T-helper 22 cell (primary cell): ENCODE measurements at regions not wholly inside any gene's neighbourhood (a gene's known extent, or its start where the extent isn't known, plus 50 kb on each side); places are given as distances from the start of the nearest gene placed in this dataset.
"Not testable (repeated sequence)": the region's sequence is repeated elsewhere in the genome, so short reads cannot be mapped to it uniquely, and the experiment has no call there.

Experiments
- DNase-seq: peaks from one replicate; pipeline ENCODE4 v3.0.0-alpha.2; 2020; ENCODE audit warnings: low read depth

- DNase-seq = no peak
Observed at GRCh38 chr18:45342166-45342565, 273.1 kb upstream of the SLC14A2 start.

GRCh38 chr18:45342653-45343052 lies 272.6 kb upstream of the SLC14A2 start:
- DNase-seq = no peak

DNA sequence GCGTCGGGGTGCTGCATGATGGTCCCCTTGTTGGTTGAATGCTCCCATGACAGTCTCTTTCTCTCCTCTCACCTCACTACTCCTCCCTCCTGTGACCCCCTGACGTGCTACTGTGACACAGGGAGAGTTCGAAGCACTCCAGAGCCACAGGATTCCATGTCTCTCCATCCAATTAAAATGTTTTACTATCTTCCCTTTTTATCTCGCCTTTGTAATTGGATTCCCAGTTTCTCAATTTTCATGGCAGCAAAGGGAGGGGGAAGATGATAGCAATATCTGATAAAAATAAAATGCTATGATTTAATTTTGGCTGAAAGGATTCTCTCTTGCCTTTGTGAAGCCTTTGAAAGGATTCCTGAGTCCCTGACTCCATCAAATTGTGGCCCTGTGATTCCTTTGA lies 271.9 kb upstream of the SLC14A2 start:
- DNase-seq = no peak

DNA sequence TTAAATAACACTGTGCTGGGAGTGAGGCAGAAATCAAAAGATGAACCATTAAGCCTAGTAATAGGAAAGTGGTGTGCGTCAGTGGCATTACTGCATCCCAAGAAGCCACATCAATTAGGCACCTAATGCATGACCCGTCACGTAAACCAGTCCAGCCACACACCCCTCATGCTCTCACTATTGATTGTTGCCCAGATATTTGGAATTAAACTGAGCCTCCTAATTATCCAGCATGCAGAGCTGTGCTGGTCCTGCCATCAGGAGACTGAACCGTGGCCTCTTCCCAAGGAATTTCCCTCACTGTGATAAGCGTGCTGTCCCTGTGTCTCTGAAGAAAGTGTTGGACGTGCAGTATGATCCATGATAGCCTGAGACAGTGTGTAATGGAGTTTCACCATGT lies 270.6 kb upstream of the SLC14A2 start:
- not testable (repeated sequence) for DNase-seq

DNA sequence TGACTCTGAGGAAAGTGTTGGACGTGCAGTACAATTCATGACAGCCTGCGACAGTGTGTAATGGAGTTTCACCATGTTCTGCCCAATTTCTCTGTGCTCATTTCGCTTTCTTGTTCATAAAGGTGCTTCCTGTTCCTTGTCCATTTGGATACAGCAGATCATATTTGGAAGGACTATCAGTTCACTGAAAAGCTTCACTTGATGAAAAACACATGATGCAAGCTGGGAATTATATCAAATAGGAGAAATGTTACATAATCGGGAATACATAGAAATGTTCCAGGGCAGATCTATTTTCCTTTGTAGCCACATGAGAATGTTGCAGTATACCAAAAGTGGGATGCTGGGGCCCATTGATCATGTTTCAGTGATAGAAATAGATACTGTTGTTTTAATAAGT lies 266.3 kb upstream of the SLC14A2 start:
- no peak for DNase-seq

GRCh38 chr18:45349467-45349866 lies 265.8 kb upstream of the SLC14A2 start:
- DNase-seq = no peak

- DNase-seq = no peak
Observed at GRCh38 chr18:45350404-45351156, 264.7 kb upstream of the SLC14A2 start.

DNA sequence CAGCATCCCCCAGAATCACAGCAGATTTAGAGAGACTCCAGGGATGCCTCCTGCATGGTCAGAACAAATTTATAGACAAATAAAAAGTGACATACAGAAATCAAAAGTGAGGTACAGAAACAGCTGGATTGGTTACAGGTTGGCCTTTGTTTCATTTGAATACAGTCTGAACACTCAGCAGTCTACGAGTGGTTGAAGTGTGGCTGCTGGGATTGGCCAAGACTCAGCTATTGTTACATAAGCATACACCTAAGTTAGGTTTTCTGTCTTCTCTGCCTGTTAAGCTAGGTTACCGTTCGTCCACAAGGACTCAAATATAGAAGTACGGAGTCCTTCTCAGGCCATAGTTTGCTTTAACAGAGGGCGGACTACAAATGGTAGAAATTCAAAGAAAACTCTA lies 262.4 kb upstream of the SLC14A2 start:
- DNase-seq = no peak

DNA sequence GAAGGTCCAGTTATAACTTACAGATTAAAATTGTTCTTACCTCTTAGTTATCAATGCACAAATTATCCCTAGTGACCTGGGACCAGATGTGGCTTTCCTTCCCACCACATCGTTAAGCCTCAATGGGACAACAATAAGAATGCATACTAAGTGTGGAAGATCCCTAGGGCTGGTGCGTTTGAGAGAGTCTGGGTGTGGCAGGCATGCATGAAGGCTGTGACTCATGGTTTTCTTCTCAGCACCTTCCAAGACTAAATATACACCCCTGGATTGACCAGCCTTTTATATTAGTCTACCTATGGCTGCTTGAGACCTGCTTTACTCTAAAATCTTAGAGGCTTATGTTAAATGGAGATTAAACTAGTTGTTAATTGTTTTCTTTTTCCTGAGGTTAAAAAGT lies 261.7 kb upstream of the SLC14A2 start:
- DNase-seq = no peak

GRCh38 chr18:45355944-45356520 lies 259.2 kb upstream of the SLC14A2 start:
- DNase-seq = no peak

DNA sequence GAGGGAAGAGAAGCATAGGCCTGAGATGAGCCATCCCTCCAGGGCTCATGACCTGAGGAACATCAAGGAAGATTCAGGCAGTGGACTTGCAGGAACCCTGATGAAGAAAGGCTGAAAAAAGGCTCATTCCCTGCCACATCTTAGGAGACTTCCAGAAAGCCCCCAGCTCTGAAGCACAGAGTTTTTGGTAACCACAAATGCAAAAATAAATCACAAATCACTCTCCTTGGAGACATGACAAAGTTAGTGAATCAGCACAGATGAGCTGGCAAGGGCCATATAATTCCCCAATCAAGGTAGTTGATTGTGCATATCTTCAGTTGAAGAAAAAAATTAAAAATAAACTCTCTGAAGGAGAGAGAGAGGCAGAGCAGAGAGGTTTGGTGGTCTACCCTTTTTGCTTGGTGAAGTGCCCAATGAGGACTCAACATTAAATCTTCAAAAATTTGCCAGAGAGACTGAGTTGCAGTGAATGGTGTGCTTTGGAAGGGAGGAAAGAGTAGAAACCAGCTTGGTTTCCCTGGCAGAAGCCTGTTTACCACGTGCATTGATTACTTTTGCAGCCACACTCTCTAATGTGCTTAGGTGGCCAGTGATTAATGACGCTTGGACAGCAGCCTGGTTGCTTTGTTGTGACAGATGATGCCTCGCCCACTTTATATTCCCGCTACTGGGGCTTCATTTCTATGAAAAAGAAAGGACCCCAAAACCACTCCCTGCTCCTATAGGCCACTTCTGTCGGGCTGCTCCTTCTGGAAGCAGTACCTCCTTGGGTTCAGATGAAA lies 257.4 kb upstream of the SLC14A2 start:
- DNase-seq = no peak

- DNase-seq = no peak
Observed at GRCh38 chr18:45359275-45360009, 255.8 kb upstream of the SLC14A2 start.

- no peak for DNase-seq
Observed at GRCh38 chr18:45361125-45361851, 254.0 kb upstream of the SLC14A2 start.

DNA sequence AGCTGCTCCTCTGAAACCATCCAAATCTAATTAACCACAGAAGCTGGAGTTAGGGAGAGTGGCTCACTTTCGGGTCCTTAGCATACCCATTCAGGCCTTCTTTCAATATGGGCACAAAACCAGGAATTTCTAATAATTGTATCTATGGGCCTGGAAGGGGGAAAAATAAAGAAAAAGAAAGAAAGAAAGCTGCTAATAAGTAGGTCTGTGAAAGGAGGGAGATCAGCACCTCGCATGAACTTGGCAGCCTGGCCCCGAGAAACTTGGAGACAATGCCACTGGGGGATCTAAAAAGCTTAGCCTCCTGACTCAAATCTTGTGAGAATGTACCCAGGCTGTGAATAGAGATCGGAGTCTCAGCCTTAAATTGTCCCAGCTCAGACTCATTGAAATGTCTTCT lies 252.1 kb upstream of the SLC14A2 start:
- DNase-seq = no peak

DNA sequence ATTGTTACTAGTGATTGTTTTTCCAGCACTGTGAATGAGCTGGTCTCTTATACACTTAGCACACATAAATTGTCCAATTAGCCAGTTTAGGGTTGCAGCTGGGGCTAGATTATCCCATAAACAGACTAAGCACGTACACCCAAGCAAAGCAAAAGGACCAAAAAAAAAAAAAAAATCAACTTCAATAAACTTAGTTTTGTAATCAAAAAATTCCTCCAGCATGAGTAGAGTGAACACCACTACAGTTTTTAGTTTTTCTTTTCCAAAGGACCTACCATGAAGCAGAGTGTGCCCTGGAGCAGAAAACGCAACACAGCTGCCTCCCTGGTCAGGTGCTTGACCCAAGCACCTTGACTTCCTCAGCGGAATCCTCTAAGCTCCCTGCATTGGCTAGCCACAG lies 249.4 kb upstream of the SLC14A2 start:
- DNase-seq = no peak

- DNase-seq = no peak
Observed at GRCh38 chr18:45370255-45371010, 244.8 kb upstream of the SLC14A2 start.

GRCh38 chr18:45373286-45373880 lies 241.9 kb upstream of the SLC14A2 start:
- DNase-seq = no peak

GRCh38 chr18:45374236-45374635 lies 241.0 kb upstream of the SLC14A2 start:
- DNase-seq = no peak

- no peak for DNase-seq
Observed at GRCh38 chr18:45374878-45375630, 240.2 kb upstream of the SLC14A2 start.

GRCh38 chr18:45376193-45376592 lies 239.1 kb upstream of the SLC14A2 start:
- DNase-seq = no peak
